ENCODE measurements at regions not wholly inside any gene's neighbourhood (a gene's known extent, or its start where the extent isn't known, plus 50 kb on each side); places are given as distances from the start of the nearest gene placed in this dataset.

- TF ChIP-seq POLR2AphosphoS5 (IDR thresholded peaks at IDR 0.05; ENCODE audit: low read depth, low read length): no peak
- TF ChIP-seq SIN3A (IDR thresholded peaks at IDR 0.05; ENCODE audit: borderline replicate concordance, insufficient read depth, low read length): no peak
- TF ChIP-seq REST (IDR thresholded peaks at IDR 0.05; ENCODE audit: insufficient read depth in 1 of 2, low read depth in 2 of 2, low read length in 2 of 2): no peak
Observed at GRCh38 chr11:105226091-105226490, 86.5 kb upstream of the CARD18 start.

Data from PFSK-1 (cell line).